NCI-H2107 (cell line): ENCODE measurements at regions not wholly inside any gene's neighbourhood (a gene's known extent, or its start where the extent isn't known, plus 50 kb on each side); places are given as distances from the start of the nearest gene placed in this dataset.

ENCODE experiments used
- DNase-seq: peaks from one replicate; lab custom pipeline; 2025; lab: John Stamatoyannopoulos, UW

DNA sequence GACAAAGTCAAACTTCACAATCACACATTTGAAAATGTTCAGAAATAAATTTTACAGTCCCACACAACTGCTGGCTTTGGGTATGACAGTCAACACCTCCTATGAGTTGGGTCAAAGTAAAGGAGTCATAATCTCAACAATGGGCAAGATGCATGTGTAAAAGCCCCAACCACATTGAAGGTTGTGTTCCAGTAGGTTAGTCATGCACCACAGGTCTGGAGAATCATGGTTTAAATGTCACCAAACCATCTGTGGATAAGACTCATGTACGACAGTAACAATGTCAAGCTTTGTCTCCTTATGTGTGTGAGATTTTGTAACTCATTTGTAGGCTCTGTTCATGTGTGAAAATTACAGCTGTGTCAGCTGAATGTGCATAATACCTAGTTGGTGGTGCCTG, 1065.7 kb upstream of the AMELY start:
- no peak for DNase-seq

DNA sequence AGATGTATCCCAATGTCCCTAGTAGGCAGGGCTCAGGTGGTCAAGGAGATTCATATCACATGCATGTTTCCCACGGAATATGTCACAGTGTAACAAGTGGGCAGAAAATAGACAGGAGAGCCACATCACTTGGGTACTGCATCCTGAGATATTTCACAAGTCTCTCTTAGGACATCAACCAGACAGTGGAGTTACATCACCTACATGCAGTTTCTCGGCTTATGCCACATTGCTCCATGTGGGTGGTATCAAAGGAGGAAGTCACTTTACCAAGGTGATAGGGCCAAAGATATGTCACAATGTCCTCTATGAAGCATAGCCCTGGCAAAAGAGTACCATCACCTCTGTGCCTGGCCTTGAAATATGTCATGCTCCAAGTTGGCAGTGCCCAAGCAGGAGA, 1056.7 kb upstream of the AMELY start:
- DNase-seq = no peak

DNA sequence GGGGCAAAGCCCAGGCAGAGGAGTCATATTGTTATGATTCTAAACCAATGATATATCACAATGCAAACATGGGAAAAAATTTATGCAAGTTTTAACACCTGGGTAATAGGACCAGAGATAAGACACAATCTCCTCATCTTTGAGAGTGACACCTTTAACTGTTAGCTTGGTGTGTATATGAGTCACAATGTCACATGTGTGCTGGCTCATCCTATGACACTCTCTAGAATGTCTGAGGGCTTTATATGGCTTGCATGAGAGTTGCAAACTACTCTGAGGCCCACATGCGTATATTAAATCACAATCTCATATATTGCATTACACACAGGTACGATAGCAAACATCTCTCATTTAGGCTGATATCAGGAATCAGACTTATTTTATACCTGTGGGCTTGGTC, 1055.4 kb upstream of the AMELY start:
- DNase-seq = no peak

DNA sequence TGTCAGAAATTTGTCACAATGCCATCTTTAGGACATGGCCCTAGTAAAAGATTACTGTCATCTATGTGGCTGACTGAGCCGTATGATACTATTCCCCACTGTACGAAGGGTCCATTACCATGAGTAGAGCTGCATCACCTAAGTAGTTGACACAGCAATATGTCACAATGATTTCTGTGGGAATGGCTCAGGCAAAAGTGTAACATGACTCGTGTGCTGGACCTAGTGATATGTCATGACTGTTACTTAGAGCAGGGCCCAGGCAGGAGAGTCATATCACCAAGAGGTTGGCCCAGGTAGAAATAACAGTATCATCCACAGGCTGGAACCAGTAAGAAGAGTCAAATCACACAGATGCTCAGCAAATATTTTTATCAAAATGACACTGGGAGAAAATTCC, 1051.8 kb upstream of the AMELY start:
- DNase-seq = no peak

DNA sequence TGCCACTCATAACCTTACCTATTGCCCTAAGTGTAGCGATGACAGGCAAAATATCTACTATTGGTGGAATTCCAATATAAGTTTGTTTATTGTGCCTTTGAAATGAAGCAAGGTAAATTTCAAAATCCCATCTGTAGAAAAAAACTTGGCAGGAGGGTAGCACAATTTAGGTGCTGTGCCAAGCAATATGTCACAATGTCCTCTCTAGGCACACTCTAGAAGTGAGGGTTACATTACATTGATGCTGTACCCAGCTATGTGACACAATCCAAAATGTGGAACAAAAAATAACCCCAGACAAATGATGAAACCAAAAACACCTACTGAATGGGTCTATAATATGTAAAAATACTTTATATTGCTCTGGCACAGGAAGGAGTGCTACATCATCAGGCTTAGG, 1050.8 kb upstream of the AMELY start:
- DNase-seq = no peak

DNA sequence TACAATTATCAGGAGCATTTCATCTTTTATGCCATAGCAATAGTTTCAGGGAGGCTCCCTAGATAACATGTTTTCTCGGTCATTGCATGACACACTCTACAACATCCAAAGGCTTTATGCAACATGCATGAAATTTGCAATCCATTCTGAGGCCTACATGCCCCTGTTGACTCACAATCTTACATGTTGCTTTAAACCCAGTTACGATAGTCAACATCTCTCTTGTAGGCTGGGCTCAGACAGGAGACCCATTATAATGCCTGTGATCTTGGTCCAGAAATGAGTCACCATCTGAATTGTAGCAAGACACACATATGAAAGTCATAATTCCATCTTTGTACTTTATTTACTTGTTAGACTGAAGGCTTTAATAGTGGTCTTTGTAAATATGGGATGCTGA, 1050.3 kb upstream of the AMELY start:
- DNase-seq = no peak

DNA sequence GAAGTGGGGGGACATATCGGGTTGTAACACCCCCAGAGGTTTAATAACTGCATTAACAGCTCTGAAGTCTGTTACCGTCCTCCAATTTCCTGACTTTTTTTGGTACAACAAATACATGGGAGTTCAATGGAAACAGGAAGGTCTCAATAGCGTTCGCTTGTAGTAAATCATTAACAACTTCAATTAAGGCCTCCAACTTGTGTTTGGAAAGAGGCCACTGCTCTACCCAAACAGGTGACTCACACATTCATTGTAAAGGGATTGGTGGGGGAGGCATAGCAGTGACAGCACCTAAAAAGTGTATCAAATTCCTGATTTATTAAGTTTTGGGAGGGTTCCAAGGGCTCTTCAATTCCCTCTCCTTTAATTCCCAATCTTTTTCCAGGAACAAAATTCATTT, 1046.2 kb upstream of the AMELY start:
- DNase-seq = no peak

DNA sequence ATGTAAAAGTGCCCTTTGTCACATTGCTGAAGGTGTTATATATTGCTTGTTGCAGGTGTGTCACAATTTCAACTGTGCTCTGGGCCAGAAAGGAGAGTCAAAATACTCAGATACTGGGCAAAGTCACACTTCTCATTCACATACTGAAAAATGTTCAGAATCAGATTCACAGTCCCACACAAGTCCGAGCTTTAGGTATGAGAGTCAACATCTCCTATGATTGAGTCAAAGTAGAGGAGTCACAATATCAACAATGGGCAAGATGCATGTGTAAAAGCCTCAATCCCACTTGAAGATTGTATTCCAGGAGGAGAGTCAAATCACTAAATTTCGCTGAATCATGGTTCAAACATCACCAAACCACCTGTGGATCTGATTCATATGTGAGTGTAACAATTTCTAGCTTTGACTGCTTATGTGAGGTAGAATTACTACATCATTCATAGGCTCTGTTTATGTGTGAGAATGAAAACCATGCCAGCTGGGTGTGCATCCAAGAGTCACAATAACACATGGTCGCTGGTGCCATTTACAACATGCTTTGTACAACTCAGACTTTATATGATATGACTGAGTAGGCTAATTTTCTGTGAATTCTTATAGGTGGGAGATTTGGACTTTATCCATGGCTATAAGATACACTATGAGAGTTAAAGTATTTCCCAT, 1039.8 kb upstream of the AMELY start:
- DNase-seq = no peak

DNA sequence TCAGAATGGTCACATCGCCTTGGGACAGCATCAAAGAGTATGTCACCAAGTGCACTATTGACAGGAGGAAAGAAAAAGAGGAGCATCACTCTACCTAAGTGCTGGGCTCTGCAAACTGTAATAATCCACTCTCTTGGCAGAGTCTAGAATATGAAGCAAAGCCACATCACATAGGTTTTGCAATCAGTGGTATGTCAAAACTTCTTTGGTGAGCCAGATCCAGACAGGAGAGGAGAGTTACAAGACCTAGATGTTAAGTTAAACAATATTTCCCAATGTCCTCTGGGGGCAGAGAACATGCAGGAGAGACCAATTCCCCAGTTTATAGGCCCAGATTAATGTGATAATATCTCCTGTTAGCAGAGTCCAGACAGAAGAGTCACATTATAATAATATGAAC, 1032.6 kb upstream of the AMELY start:
- DNase-seq = no peak

DNA sequence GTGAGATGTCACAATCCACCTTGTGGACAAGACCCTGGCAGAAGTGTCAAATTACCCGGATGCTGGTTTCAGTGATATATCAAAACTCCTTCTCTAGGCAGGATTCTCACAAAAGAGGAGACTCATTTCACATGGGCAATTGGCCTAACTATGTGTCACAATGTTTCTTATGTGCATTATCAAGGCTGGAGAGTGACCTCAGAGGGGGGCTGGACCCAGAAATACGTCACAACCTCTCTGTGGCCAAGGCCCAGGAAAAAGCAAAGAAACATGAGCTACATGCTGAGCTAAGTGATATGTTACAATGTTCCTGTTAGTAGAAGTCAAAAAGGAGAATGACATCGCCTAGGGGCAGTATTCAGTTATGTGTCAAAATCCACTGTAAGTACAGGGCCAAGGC, 1031.2 kb upstream of the AMELY start:
- no peak for DNase-seq

DNA sequence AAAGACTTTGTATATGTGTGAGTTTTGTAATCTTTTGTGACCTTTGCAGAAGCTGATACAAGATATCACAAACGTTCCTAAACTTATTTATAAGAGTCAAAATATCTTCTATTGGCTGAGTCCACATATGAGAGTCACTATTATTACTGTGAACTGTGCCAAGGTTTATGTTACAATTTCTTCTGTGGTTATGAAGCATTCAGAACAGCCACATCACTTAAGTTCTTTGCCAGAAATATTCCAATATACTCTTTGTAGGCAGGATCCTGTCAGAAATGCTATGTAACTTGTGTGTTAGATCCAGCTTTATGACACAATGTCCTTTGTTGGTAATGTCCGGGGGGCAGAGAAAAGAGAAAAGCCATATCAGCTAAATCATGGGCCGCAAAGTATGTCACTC, 1030.3 kb upstream of the AMELY start:
- DNase-seq = no peak

DNA sequence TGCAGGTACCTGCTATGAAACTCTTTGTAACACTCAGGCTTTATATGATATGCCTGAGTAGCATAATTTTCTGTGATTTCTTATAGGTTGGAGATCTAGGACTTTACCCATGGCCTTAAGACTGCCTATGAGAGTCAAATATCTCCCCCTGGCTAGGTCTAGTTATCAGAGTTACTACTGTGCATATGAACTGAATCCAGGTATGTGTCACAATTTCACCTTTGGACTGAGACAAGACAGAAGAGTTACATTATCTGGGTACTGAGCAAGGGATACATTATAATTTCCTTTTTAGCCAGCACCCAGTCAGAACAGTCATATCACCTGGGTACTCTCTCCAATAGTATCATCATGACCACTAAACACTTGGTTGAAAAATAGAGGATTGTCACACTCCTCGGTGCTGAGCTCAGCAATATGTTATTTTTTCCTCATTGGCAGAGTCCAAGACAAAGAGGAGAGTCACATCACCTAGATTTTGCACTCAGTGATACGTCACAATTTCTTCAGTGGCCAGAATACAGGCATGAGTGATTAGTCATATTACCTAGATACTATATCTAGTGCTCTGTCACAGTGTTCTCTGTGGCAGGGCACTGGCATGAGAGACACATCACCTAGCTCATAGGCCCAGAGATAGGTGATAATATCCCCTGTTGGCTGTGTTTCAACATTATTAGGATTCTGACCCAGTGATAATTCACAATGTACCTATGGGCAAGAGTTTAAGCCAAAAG, 1027.6 kb upstream of the AMELY start:
- DNase-seq = no peak

DNA sequence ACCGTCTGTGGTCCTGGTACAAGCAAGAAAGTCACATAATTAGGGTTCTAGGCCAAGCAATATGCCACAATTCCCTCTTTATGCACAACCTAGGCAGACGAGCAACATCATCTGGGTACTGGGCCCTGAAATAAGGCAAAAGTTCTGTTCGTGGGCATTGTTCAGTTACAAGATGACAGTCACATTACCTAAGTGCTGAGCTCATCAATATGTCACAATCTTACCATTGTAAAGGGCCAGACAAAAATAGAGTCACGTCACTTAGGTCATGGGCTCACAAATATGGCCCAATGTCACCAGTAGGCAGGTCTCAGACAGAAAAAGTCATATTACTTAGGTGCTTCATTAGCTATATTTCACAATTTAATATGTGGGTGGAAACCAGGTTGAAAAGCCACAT, 1025.3 kb upstream of the AMELY start:
- DNase-seq = no peak

DNA sequence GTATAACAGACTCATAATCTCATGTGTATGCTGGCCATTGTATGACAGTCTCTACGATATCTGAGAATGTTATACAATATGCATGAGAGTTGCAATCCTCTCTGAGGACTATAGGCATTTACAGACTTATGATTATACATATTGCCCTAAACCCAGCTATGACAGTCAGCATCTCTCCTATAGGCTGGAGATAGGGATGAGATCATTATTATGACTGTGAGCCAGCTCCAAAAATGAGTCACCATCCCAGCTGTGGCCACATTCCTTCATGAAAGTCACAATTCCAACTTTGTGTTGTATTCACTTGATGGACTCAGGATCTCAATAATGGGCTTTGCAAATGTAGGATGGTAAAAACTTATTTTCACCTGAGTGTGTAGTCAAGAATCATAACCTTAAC, 1024.5 kb upstream of the AMELY start:
- no peak for DNase-seq

DNA sequence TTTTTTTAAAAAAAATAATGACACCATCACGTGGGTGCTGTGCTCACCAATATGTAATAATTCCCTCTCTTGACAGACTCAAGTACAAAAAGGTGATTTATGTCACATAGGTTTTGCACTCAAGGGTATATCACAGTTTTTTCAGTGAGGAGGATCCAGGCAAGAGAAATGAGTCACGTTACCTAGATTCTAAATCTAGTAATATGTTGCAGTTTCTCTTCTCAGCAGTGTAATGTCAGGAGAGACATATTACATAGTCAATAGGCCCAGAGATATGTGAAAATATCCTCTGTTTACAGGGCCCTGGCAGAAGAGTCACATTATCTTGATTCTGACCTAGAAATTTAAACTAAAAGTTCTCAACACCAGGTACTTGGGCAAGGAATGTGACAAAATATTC, 1024.1 kb upstream of the AMELY start:
- no peak for DNase-seq

DNA sequence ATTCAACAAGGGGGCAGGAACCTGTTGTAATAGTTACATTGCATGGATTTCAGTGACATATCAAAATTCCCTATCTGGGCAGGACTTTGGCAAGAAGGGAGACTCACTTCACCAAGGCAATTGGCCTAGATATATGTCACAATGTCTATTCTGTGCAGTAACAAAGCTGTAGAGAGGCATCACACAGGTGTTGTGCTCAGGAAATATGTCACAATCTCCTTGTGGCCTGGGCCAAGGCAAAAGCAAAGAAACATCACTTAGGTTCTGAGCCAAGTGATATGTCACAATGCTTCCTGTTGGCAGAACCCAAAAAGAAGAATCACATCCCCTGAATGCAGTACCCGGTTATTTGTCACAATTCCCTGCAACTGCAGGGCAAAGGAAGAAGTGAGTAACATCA, 1020.9 kb upstream of the AMELY start:
- DNase-seq = no peak

DNA sequence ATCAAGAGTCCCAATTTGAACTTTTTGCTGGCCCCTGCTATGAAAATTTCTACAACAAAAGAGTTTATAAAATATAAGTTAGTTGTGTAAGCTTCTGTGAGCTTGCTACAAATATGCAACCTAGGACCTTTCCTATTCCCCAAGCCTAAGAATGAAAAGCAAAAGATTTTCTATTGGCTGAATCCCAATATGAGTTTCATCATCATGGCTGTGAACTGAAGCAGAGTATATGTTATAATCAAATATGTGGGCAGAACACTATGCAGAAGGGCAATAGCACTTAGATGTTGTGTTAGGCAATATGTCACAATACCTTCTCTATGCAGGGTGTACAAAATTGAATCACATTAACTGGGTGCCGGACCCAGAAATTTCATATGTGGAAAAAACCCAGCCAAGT, 1018.3 kb upstream of the AMELY start:
- no peak for DNase-seq

DNA sequence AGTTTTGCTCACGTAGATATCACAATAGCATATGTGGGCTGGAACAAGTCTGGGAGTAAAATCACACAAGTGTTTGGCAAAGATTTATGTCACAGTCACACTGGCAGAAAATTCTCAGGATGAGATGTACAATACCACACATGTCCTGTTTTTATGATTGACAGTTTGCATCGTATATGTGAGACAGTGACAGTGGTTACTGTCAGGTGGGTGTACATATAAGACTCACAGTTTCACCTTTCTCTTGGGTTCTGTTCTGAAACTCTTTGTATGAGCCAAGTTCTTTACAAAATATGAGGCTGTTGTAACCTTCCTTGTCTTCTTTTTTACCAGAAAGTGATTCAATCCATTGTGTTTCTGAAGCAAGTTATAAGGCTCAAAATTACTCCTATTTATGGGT, 1012.5 kb upstream of the AMELY start:
- DNase-seq = no peak

DNA sequence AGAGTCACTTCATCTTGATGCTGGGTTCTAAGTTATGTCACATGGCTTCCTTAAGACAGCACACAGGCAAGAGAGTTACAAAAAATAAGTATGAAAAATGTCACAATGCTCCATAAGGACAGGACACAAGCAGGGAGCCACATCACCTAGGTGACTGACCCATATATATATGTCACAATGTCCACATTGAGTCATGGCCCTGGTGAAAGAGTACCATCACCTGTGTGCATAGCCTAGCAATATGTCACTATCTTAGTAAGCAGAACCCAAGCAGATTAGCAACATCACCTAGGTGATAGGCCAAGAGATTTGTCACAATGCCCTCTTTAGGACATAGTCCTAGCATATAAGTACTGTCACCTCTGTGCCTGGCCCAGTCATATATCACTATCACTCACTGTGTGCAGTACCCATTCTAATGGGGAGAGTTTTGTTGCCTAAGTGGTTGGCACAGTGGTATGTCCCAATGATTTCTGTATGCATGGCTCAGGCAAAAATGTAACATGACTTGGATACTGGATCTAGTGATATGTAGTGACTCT, 1012.0 kb upstream of the AMELY start:
- no peak for DNase-seq

DNA sequence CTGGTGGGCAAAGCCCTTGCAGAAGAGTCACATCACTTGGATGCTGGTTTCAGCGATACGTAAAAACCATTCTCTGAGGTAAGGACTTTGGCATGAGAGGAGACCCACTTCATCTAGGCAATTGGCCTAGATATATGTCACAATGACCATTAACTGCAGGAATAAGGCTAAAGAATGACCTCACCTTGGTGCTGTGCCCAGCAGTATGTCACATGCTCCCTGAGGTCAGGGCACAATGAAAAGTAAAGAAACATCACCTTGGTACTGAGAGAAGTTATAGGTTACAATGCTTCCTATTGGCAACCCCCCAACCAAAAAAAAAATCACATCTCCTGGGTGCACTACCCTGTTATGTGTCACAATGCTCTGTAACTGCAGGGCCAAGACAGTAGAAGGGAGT, 1008.8 kb upstream of the AMELY start:
- no peak for DNase-seq

DNA sequence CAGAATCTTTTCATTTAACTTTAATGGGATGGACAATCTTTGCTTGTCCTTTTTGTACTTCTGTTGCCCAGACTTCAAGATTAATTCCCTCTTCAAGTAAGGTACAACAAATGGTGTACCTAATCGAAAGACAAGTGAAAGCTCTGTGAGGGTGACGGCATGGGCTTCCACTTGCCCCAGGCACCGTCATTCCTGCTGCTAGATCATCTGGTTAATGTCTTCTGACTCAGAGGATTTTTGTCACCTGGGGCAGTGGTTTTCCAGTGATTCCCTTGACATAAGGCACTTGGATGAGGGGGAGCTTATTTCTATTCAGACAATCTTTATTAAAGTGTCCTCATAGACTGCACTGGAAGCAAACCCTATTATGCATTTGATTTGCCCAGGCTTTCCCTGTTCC, 977.0 kb upstream of the AMELY start:
- DNase-seq = no peak

DNA sequence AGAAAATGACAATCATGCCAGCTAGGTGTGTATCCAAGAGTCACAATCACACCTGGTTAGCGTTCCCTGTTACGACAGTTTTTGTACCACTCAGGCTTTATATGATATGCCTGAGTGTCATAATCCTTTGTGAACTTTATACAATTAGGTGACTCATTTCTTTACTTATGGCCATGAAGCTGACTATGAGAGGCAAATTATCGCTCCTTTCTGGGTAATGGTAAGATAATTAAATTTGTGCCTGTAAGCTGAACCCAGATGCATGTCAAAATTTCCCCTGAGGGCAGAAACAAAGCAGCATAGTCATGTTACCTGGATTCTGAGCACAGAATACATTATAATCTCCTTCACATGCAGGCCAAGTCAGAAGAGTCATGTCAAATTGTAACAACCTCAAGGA, 970.1 kb upstream of the AMELY start:
- peak; percentile 4 for DNase-seq

DNA sequence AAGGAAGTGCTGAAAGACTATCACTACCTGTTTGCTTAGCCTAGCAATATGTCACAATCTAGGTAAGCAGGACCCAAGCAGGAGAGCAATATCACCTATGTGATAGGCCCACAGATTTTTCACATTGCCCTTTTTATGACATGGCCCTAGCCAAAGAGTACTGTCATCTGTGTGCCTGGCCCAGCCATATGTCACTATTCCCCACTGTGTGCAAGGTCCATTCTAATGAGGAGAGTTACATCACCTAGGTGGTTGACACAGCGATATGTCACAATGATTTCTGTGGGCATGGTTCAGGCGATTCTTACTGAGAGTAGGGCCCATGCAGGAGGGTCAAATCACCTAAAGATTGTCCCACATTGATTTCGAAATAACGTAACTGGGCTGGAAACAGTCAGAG, 967.7 kb upstream of the AMELY start:
- DNase-seq = no peak

DNA sequence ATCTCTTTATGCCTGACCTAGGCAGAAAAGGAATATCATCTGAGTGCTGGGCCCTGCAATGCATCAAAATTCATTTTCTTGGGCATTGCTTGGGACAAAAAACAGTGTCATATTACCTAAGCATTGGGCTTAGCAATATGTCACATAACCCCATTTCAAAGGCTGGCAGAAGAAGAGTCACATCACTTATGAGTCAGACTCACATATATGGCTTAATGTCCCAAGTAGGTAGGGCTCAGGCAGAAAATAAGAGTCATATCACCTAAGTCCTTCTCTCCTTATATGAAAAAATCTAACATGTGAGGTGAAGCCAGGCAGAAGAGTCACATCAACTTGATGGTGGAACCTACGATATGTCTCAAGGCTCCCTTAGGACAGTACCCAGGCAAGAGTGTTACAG, 967.2 kb upstream of the AMELY start:
- no peak for DNase-seq
